Colonic mucosa (tissue), 4 donors: ENCODE measurements at regions not wholly inside any gene's neighbourhood (a gene's known extent, or its start where the extent isn't known, plus 50 kb on each side); places are given as distances from the start of the nearest gene placed in this dataset.

ENCODE experiments used
- DNase-seq: peaks from one replicate; pipeline ENCODE4 v3.0.0-alpha.2; 2020
- H3K27ac ChIP-seq: fragments of 200-600 bp; one replicate; pipeline ENCODE4 v1.8.0; 2021
- H3K27me3 ChIP-seq: fragments of 200-600 bp; one replicate; pipeline ENCODE4 v1.8.0; 2021
- H3K36me3 ChIP-seq: fragments of 200-600 bp; one replicate; pipeline ENCODE4 v1.8.0; 2021
- H3K4me1 ChIP-seq: fragments of 200-600 bp; one replicate; pipeline ENCODE4 v1.8.0; 2021; ENCODE audit warnings: mild to moderate bottlenecking
- H3K4me3 ChIP-seq: fragments of 200-600 bp; one replicate; pipeline ENCODE4 v1.8.0; 2021
- H3K9ac ChIP-seq, 2 donors: one replicate each; pipeline ENCODE4 v1.7.0; 2013; ENCODE audit warnings: control low read depth in 2 of 2, low read depth in 2 of 2, low read length in 2 of 2
- H3K9me3 ChIP-seq: fragments of 200-600 bp; one replicate; pipeline ENCODE4 v1.8.0; 2021
- CTCF ChIP-seq: fragments of 200-600 bp; IDR thresholded peaks from one replicate; pipeline ENCODE4 v1.8.0; 2022; ENCODE audit warnings: antibody characterized with exemption, mild to moderate bottlenecking
- intact Hi-C: fragments of 100-400 bp; cut with DNase I; formaldehyde crosslinking; loops from one replicate; pipeline ENCODE4 v1.14.1; 2022
- donor health status: healthy.
- donor health status: DM: no; HTN: no; CAD: no.
- donor health status: DM: no; HTN: no; CAD: no.

GRCh38 chr13:67990868-67991267, 760.7 kb upstream of the PCDH9 start:
- TF ChIP-seq CTCF, result no peak
- H3K9ac ChIP-seq, result no peak overlapping the region

GRCh38 chr13:67986234-67986633, 756.1 kb upstream of the PCDH9 start:
- Histone ChIP-seq H3K9me3 (no peaks in the 10 kb centered on the region), H3K27ac (no peak overlapping the region), H3K4me1 (no peaks in the 10 kb centered on the region), H3K27me3 (no peaks in the 10 kb centered on the region), H3K4me3 (no peak overlapping the region), H3K36me3 (no peaks in the 10 kb centered on the region), H3K9ac (no peak overlapping the region)
- intact Hi-C loops, result no loop called here
- DNase-seq, result no peak
- no peak for TF ChIP-seq CTCF

More at GRCh38 chr13:67990868-67991267, 760.7 kb upstream of the PCDH9 start:
- no peaks in the 10 kb centered on the region for H3K9me3 ChIP-seq
- no peaks in the 10 kb centered on the region for H3K36me3 ChIP-seq
- no peak overlapping the region for H3K27ac ChIP-seq
- no peaks in the 10 kb centered on the region for H3K4me1 ChIP-seq
- no peak overlapping the region for H3K4me3 ChIP-seq
- intact Hi-C loops, result no loop called here
- H3K27me3 ChIP-seq, result no peaks in the 10 kb centered on the region
- no peak for DNase-seq

- no peak overlapping the region for H3K9ac ChIP-seq
- DNase-seq, result no peak
- no peaks in the 10 kb centered on the region for H3K4me1 ChIP-seq
- H3K27me3 ChIP-seq, result no peaks in the 10 kb centered on the region
- no peak for TF ChIP-seq CTCF
- H3K27ac ChIP-seq, result no peak overlapping the region
- no peaks in the 10 kb centered on the region for H3K9me3 ChIP-seq
- intact Hi-C loops, result no loop called here
- H3K36me3 ChIP-seq, result no peaks in the 10 kb centered on the region
- no peak overlapping the region for H3K4me3 ChIP-seq
Measured at GRCh38 chr13:67977066-67977465, 746.9 kb upstream of the PCDH9 start.

GRCh38 chr13:67971291-67971690, 741.2 kb upstream of the PCDH9 start:
- TF ChIP-seq CTCF, result no peak
- no peaks in the 10 kb centered on the region for H3K27me3 ChIP-seq
- no peak for DNase-seq
- no peaks in the 10 kb centered on the region for H3K36me3 ChIP-seq
- intact Hi-C loops, result no loop called here
- H3K4me1 ChIP-seq, result no peaks in the 10 kb centered on the region
- H3K9ac ChIP-seq, result no peak overlapping the region
- H3K9me3 ChIP-seq, result no peaks in the 10 kb centered on the region
- no peak overlapping the region for H3K27ac ChIP-seq
- no peak overlapping the region for H3K4me3 ChIP-seq

- H3K4me1 ChIP-seq, result no peaks in the 10 kb centered on the region
- no peak overlapping the region for H3K4me3 ChIP-seq
- intact Hi-C loops, result no loop called here
- no peak for DNase-seq
- no peaks in the 10 kb centered on the region for H3K9me3 ChIP-seq
- no peak overlapping the region for H3K27ac ChIP-seq
- no peaks in the 10 kb centered on the region for H3K27me3 ChIP-seq
- H3K36me3 ChIP-seq, result no peaks in the 10 kb centered on the region
- no peak for TF ChIP-seq CTCF
- H3K9ac ChIP-seq, result no peak overlapping the region
Measured at GRCh38 chr13:67967031-67967430, 736.9 kb upstream of the PCDH9 start.

- Histone ChIP-seq H3K4me3 (no peak overlapping the region), H3K9me3 (no peaks in the 10 kb centered on the region), H3K4me1 (no peaks in the 10 kb centered on the region), H3K27me3 (no peaks in the 10 kb centered on the region), H3K27ac (no peak overlapping the region), H3K36me3 (no peaks in the 10 kb centered on the region), H3K9ac (no peak overlapping the region)
- DNase-seq, result no peak
- intact Hi-C loops, result no loop called here
- TF ChIP-seq CTCF, result no peak
Measured at GRCh38 chr13:67966065-67966464, 735.9 kb upstream of the PCDH9 start.
